ENCODE measurements at regions not wholly inside any gene's neighbourhood (a gene's known extent, or its start where the extent isn't known, plus 50 kb on each side); places are given as distances from the start of the nearest gene placed in this dataset.

GRCh38 chr9:115671963-115672305, 481.7 kb upstream of the PAPPA start:
- ChIA-PET CTCF (interaction anchor here (0.8 kb wide), 1 partner anchor 78 kb away, joined by 5 read pairs; no protein-coding TSS in a partner anchor), POLR2A (interaction anchor here (0.6 kb wide), 1 partner anchor 79 kb away, joined by 3 read pairs; no protein-coding TSS in a partner anchor)
- no peak for TF ChIP-seq TEAD4 (CRISPR knock-in tag; IDR thresholded peaks at IDR 0.05)
- no peak for TF ChIP-seq AFF4 (CRISPR knock-in tag; IDR thresholded peaks at IDR 0.05; ENCODE audit: borderline replicate concordance)
- TF ChIP-seq FOXJ3 (CRISPR knock-in tag; IDR thresholded peaks at IDR 0.05; ENCODE audit: borderline replicate concordance), result no peak
- TF ChIP-seq TEAD1 (CRISPR knock-in tag; IDR thresholded peaks at IDR 0.05), result no peak
- no peak for TF ChIP-seq IRF2 (CRISPR knock-in tag; IDR thresholded peaks at IDR 0.05; ENCODE audit: borderline replicate concordance, low read depth)
- no peak for TF ChIP-seq FOXP1 (CRISPR knock-in tag; IDR thresholded peaks at IDR 0.05; ENCODE audit: borderline replicate concordance)
- no peak for TF ChIP-seq SOX15 (CRISPR knock-in tag; IDR thresholded peaks at IDR 0.05)
- TF ChIP-seq ZBTB21 (CRISPR knock-in tag; IDR thresholded peaks at IDR 0.05; ENCODE audit: borderline replicate concordance), result no peak
- no peak for TF ChIP-seq ATF6 (CRISPR knock-in tag; IDR thresholded peaks at IDR 0.05)
- TF ChIP-seq ZNF532 (CRISPR knock-in tag; IDR thresholded peaks at IDR 0.05; ENCODE audit: borderline replicate concordance), result no peak
- TF ChIP-seq SMAD3 (CRISPR knock-in tag; IDR thresholded peaks at IDR 0.05; ENCODE audit: borderline replicate concordance), result no peak
- TF ChIP-seq ZNF281 (CRISPR knock-in tag; IDR thresholded peaks at IDR 0.05), result no peak
- TF ChIP-seq PRDM15 (CRISPR knock-in tag; IDR thresholded peaks at IDR 0.05), result no peak
- no peak for TF ChIP-seq ZNF423 (CRISPR knock-in tag; IDR thresholded peaks at IDR 0.05)
- TF ChIP-seq ESRRA (CRISPR knock-in tag; IDR thresholded peaks at IDR 0.05; ENCODE audit: borderline replicate concordance), result no peak
- no peak for TF ChIP-seq ATF2 (CRISPR knock-in tag; IDR thresholded peaks at IDR 0.05; ENCODE audit: borderline replicate concordance, low read depth)
- no peak for TF ChIP-seq FOXK1 (CRISPR knock-in tag; IDR thresholded peaks at IDR 0.05)
- TF ChIP-seq ATF3 (CRISPR knock-in tag; conservative IDR thresholded peaks at IDR 0.05), result no peak

More at GRCh38 chr9:115671963-115672305, 481.7 kb upstream of the PAPPA start:
- Mint-ChIP-seq H3K4me3 (no peak overlapping the region), H3K4me1 (peaks cover 2% of the 10 kb centered on the region; the same call in 1 of the 2 replicates), H3K27me3 (ENCODE audit: low read depth) (no peaks in the 10 kb centered on the region), H3K9me3 (peaks cover 16% of the 10 kb centered on the region), H3K27ac (no peak overlapping the region), H3K36me3 (peaks cover 13% of the 10 kb centered on the region)
- ATAC-seq (no peak), DNase-seq (ENCODE audit: low spot score) (no peak)
